Sigmoid colon (tissue), 4 donors: ENCODE measurements at regions not wholly inside any gene's neighbourhood (a gene's known extent, or its start where the extent isn't known, plus 50 kb on each side); places are given as distances from the start of the nearest gene placed in this dataset.

Experiments
- EP300 ChIP-seq, 4 donors: sonication (generic); formaldehyde crosslinking; IDR thresholded peaks; one replicate each; pipeline ENCODE4 v1.6.1; 2017; ENCODE audit warnings: antibody characterized with exemption in 4 of 4
- POLR2A ChIP-seq, 2 donors: fragments of 450-650 bp; IDR thresholded peaks; one replicate each; pipeline ENCODE4 v1.6.1; 2016; ENCODE audit warnings: antibody characterized with exemption in 2 of 2, mild to moderate bottlenecking in 2 of 2, moderate library complexity in 2 of 2

GRCh38 chr3:40605960-40606359 is 81.2 kb downstream of the ZNF621 start:
- no peak for TF ChIP-seq POLR2A (IDR thresholded peaks at IDR 0.05)
- TF ChIP-seq EP300 (IDR thresholded peaks at IDR 0.05) = no peak
